NCI-H128 (cell line): ENCODE measurements at regions not wholly inside any gene's neighbourhood (a gene's known extent, or its start where the extent isn't known, plus 50 kb on each side); places are given as distances from the start of the nearest gene placed in this dataset.

Experiments
- DNase-seq: peaks from one replicate; lab custom pipeline; 2025; ENCODE audit not compliant: unreplicated experiment; lab: John Stamatoyannopoulos, UW

- DNase-seq = no peak
Measured at GRCh38 chr1:87219626-87220025, 109.1 kb upstream of the LMO4 start.

- no peak for DNase-seq
Measured at GRCh38 chr1:87220993-87221392, 107.7 kb upstream of the LMO4 start.

GRCh38 chr1:87224201-87224600 lies 104.5 kb upstream of the LMO4 start:
- no peak for DNase-seq

- no peak for DNase-seq
Measured at GRCh38 chr1:87225171-87225570, 103.5 kb upstream of the LMO4 start.

GRCh38 chr1:87226341-87226760 lies 102.3 kb upstream of the LMO4 start:
- DNase-seq = no peak

GRCh38 chr1:87227651-87228050 lies 101.0 kb upstream of the LMO4 start:
- no peak for DNase-seq

- no peak for DNase-seq
Measured at GRCh38 chr1:87230501-87230900, 98.2 kb upstream of the LMO4 start.

GRCh38 chr1:87231703-87232367 lies 96.8 kb upstream of the LMO4 start:
- no peak for DNase-seq

- DNase-seq = no peak
Measured at GRCh38 chr1:87236585-87236984, 92.1 kb upstream of the LMO4 start.

GRCh38 chr1:87239997-87240605 lies 88.6 kb upstream of the LMO4 start:
- DNase-seq = no peak

- DNase-seq = no peak
Measured at GRCh38 chr1:87240661-87241285, 87.9 kb upstream of the LMO4 start.

- no peak for DNase-seq
Measured at GRCh38 chr1:87242445-87243185, 86.1 kb upstream of the LMO4 start.

- DNase-seq = no peak
Measured at GRCh38 chr1:87243573-87243972, 85.1 kb upstream of the LMO4 start.

GRCh38 chr1:87246436-87246835 lies 82.2 kb upstream of the LMO4 start:
- DNase-seq = no peak

GRCh38 chr1:87249803-87250202 lies 78.9 kb upstream of the LMO4 start:
- DNase-seq = no peak

GRCh38 chr1:87250336-87250735 lies 78.3 kb upstream of the LMO4 start:
- DNase-seq = no peak

GRCh38 chr1:87252406-87252805 lies 76.3 kb upstream of the LMO4 start:
- no peak for DNase-seq

GRCh38 chr1:87262688-87263087 lies 66.0 kb upstream of the LMO4 start:
- DNase-seq = no peak

GRCh38 chr1:87263281-87263680 lies 65.4 kb upstream of the LMO4 start:
- no peak for DNase-seq

GRCh38 chr1:87263785-87264184 lies 64.9 kb upstream of the LMO4 start:
- DNase-seq = no peak

- DNase-seq = no peak
Measured at GRCh38 chr1:87264976-87265375, 63.7 kb upstream of the LMO4 start.

GRCh38 chr1:87265786-87266185 lies 62.9 kb upstream of the LMO4 start:
- no peak for DNase-seq
